ENCODE measurements at regions not wholly inside any gene's neighbourhood (a gene's known extent, or its start where the extent isn't known, plus 50 kb on each side); places are given as distances from the start of the nearest gene placed in this dataset.

- DNase-seq = no peak
Measured at GRCh38 chr11:45337583-45338360, 51.6 kb upstream of the SYT13 start.

- no peak for DNase-seq
Measured at GRCh38 chr11:45336136-45336535, 50.0 kb upstream of the SYT13 start.

All from DMS53 (cell line).